Heart left ventricle (tissue), 13 donors: ENCODE measurements at regions not wholly inside any gene's neighbourhood (a gene's known extent, or its start where the extent isn't known, plus 50 kb on each side); places are given as distances from the start of the nearest gene placed in this dataset.

Experiments used
- POLR2A ChIP-seq, 2 donors: fragments of 450-650 bp; IDR thresholded peaks; one replicate each; pipeline ENCODE4 v1.6.1; 2017; ENCODE audit warnings: antibody characterized with exemption in 2 of 2, mild to moderate bottlenecking in 2 of 2, moderate library complexity in 2 of 2
- TF ChIP-seq, protein P1 (sequence below), 12 donors: fragments of 200-600 bp; sonication (generic) in 4 of 12; IDR thresholded peaks; one replicate each; pipeline versions ENCODE4 v1.5.0 to v1.8.0; 2018 to 2022; ENCODE audit warnings: antibody characterized with exemption in 12 of 12, mild to moderate bottlenecking in 5 of 12
- donor health status: ischemic (EF 13 %, LVEDD 7.1; RV severe dilation, severe dysfunction).
- donor health status: DM: no; HTN: yes; CAD: no.
- donor health status: DM: no; HTN: no; CAD: no.
- donor health status: ischemic (EF 25% LVEDD 6.9; RV normal size, moderate dysfunction).
- donor health status: ischemic (EF 25% LVEDD 5.7; RV mildly dilated, moderate dysfunction).
- donor health status: ischemic (EF 35%, LVEDD 5.7; RV mildly dilated, moderate dysfunction).
- donor health status: nonischemic (EF 11% LVEDD 7.7; RV severe dilation, severe dysfunction).
- donor health status: DM: yes; HTN: yes; CAD: no.
- donor health status: PGD.
- donor health status: ischemic (EF 29% LVEDD 5.4; RV normal size, mild dysfunction).
- donor health status: nonischemic (EF 23%, LVEDD 6.1; RV moderate dilation, normal function).

- TF ChIP-seq, protein P1, sequence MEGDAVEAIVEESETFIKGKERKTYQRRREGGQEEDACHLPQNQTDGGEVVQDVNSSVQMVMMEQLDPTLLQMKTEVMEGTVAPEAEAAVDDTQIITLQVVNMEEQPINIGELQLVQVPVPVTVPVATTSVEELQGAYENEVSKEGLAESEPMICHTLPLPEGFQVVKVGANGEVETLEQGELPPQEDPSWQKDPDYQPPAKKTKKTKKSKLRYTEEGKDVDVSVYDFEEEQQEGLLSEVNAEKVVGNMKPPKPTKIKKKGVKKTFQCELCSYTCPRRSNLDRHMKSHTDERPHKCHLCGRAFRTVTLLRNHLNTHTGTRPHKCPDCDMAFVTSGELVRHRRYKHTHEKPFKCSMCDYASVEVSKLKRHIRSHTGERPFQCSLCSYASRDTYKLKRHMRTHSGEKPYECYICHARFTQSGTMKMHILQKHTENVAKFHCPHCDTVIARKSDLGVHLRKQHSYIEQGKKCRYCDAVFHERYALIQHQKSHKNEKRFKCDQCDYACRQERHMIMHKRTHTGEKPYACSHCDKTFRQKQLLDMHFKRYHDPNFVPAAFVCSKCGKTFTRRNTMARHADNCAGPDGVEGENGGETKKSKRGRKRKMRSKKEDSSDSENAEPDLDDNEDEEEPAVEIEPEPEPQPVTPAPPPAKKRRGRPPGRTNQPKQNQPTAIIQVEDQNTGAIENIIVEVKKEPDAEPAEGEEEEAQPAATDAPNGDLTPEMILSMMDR (IDR thresholded peaks at IDR 0.05): no peak
- no peak for TF ChIP-seq POLR2A (IDR thresholded peaks at IDR 0.05)
Measured at GRCh38 chr2:59881218-59881617, 672.2 kb downstream of the BCL11A start.
